ENCODE measurements at regions not wholly inside any gene's neighbourhood (a gene's known extent, or its start where the extent isn't known, plus 50 kb on each side); places are given as distances from the start of the nearest gene placed in this dataset.

DNA sequence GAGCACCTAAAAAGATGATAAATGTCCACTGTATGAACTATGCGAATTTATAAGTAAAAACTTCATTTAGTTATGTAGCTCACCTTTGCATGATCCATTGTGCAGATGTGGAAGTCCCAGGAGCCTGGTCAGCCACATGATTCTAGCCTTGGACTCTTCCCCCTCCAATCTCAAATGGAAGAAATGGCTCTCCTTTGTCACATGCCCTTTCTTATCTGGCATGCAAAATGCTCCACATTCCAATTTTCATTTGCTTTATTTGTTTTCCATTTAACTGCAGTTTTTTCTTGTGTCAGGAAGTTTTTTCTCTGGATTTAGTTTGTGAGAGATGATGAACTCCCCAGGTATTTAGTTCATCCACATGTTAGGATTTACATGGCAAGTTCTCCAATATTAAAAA is 73.8 kb downstream of the DYRK2 start:
- Histone ChIP-seq H4K20me1 (ENCODE audit: insufficient read depth, low read length) (no peaks in the 10 kb centered on the region), H3K79me2 (ENCODE audit: insufficient read depth, low read length) (no peaks in the 10 kb centered on the region), H3K27me3 (ENCODE audit: insufficient read depth, low read length) (no peaks in the 10 kb centered on the region), H3F3A (ENCODE audit: insufficient read depth, low read length) (no peaks in the 10 kb centered on the region), H3K4me3 (ENCODE audit: low read depth, low read length, poor library complexity, severe bottlenecking) (no peak overlapping the region), H2AFZ (ENCODE audit: low read length) (no peak overlapping the region), H3K9me2 (ENCODE audit: low read depth, low read length) (no peaks in the 10 kb centered on the region), H3K9me3 (ENCODE audit: low read length) (no peaks in the 10 kb centered on the region), H3K36me3 (ENCODE audit: insufficient read depth, low read length) (no peaks in the 10 kb centered on the region), H3K4me1 (ENCODE audit: insufficient read depth, low read length, severe bottlenecking) (no peaks in the 10 kb centered on the region), H3K9ac (ENCODE audit: low read length) (no peak overlapping the region), H3K4me2 (ENCODE audit: low read length) (no peak overlapping the region), H3K27ac (ENCODE audit: low read depth, low read length, poor library complexity, severe bottlenecking) (no peak overlapping the region)
- no peak for TF ChIP-seq EZH2 (IDR thresholded peaks at IDR 0.05; ENCODE audit: borderline replicate concordance, low read length)
- TF ChIP-seq CTCF (IDR thresholded peaks at IDR 0.05; ENCODE audit: low read length): no peak

DNA sequence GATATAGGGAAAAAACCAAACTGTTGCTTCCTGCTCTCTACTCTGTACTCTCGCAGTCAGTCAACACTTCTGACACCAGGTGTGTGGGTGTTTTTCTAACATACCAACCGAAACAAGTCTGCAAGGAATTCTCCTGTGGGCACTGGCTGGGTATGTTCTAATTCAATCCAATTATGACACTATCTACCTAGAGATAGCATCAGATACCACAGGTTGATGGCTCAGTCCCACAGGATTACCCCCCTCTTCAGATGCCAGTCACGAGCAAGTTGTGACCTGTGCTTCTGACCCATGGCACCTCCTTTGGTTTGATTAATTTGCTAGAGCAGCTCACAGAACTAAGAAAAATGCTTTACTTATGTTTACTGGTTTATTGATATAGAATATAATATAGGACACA is 78.3 kb downstream of the DYRK2 start:
- Histone ChIP-seq H3K4me2 (ENCODE audit: low read length) (no peak overlapping the region), H3K27me3 (ENCODE audit: insufficient read depth, low read length) (no peaks in the 10 kb centered on the region), H3K4me3 (ENCODE audit: low read depth, low read length, poor library complexity, severe bottlenecking) (no peak overlapping the region), H3K9me2 (ENCODE audit: low read depth, low read length) (no peaks in the 10 kb centered on the region), H3K79me2 (ENCODE audit: insufficient read depth, low read length) (no peaks in the 10 kb centered on the region), H3K9me3 (ENCODE audit: low read length) (no peaks in the 10 kb centered on the region), H4K20me1 (ENCODE audit: insufficient read depth, low read length) (no peaks in the 10 kb centered on the region), H3K4me1 (ENCODE audit: insufficient read depth, low read length, severe bottlenecking) (no peaks in the 10 kb centered on the region), H2AFZ (ENCODE audit: low read length) (no peak overlapping the region), H3K9ac (ENCODE audit: low read length) (no peak overlapping the region), H3F3A (ENCODE audit: insufficient read depth, low read length) (no peaks in the 10 kb centered on the region), H3K36me3 (ENCODE audit: insufficient read depth, low read length) (no peaks in the 10 kb centered on the region), H3K27ac (ENCODE audit: low read depth, low read length, poor library complexity, severe bottlenecking) (no peak overlapping the region)
- no peak for TF ChIP-seq EZH2 (IDR thresholded peaks at IDR 0.05; ENCODE audit: borderline replicate concordance, low read length)
- TF ChIP-seq CTCF (IDR thresholded peaks at IDR 0.05; ENCODE audit: low read length): no peak

DNA sequence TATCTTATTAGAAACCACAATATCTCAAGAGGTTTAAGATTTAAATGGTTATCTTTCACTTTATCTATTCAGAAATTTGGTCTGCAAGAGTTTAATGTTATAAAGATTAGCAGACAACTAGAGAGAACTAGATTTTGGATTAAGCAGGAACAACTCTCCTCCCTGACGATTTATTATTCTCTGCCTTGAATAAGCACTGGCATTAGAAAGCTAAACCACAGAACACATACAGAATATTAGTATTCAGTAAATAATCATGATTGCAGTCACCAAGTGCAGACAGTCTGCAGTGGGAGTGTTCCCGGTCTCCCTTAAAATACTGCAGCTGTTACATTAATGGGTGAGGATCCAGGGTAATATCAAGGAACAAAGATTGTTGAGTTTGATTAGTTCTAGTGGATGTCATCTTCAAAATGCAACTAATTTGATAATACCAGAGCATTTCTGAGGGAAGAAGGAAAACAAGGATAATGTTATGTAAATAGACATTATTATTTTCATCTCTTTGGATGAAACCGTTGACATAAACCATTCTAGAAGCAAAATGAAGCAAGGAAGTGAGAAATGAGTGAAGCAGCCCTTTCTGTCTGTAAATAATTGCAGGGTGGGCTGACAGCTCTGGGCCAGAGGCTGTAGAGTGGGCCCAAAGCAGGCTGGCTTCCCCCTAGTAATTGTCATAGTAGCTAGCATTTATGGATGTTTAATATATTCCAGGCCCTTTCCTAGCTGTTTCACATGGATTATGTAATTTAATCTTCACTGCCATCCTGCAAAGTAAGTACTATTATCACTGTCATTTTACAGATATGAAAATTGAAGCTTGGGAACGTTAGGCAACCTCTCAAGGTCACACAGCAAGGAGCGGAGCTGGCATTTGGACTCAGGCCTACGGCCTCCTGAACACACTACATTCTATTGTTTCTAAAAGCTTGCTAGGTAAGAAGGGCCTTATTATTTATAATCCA is 79.4 kb downstream of the DYRK2 start:
- H4K20me1 ChIP-seq (ENCODE audit: insufficient read depth, low read length): no peaks in the 10 kb centered on the region
- H3K4me3 ChIP-seq (ENCODE audit: low read depth, low read length, poor library complexity, severe bottlenecking): no peak overlapping the region
- H3F3A ChIP-seq (ENCODE audit: insufficient read depth, low read length): no peaks in the 10 kb centered on the region
- H3K9me2 ChIP-seq (ENCODE audit: low read depth, low read length): no peaks in the 10 kb centered on the region
- no peaks in the 10 kb centered on the region for H3K4me1 ChIP-seq (ENCODE audit: insufficient read depth, low read length, severe bottlenecking)
- H3K9me3 ChIP-seq (ENCODE audit: low read length): no peaks in the 10 kb centered on the region
- H3K79me2 ChIP-seq (ENCODE audit: insufficient read depth, low read length): no peaks in the 10 kb centered on the region
- no peak overlapping the region for H3K27ac ChIP-seq (ENCODE audit: low read depth, low read length, poor library complexity, severe bottlenecking)
- H2AFZ ChIP-seq (ENCODE audit: low read length): no peak overlapping the region
- no peak overlapping the region for H3K9ac ChIP-seq (ENCODE audit: low read length)
- no peak for TF ChIP-seq EZH2 (IDR thresholded peaks at IDR 0.05; ENCODE audit: borderline replicate concordance, low read length)
- TF ChIP-seq CTCF (IDR thresholded peaks at IDR 0.05; ENCODE audit: low read length): no peak
- no peaks in the 10 kb centered on the region for H3K27me3 ChIP-seq (ENCODE audit: insufficient read depth, low read length)
- no peaks in the 10 kb centered on the region for H3K36me3 ChIP-seq (ENCODE audit: insufficient read depth, low read length)
- H3K4me2 ChIP-seq (ENCODE audit: low read length): no peak overlapping the region

Measured in OCI-LY1 (cell line).